WTC11 (cell line): ENCODE measurements at regions not wholly inside any gene's neighbourhood (a gene's known extent, or its start where the extent isn't known, plus 50 kb on each side); places are given as distances from the start of the nearest gene placed in this dataset.

Experiments
- ATAC-seq: fragments of 200-7000 bp; cut with Tn5 transposase; 2 replicates; pipeline ENCODE4 v1.10.0; 2021; ENCODE audit warnings: mild to moderate bottlenecking, moderate library complexity
- CTCF ChIA-PET: fragments of 300-600 bp; sonication (Branson Sonifier 250); formaldehyde crosslinking; loops from one replicate; lab custom pipeline; 2021; ENCODE audit warnings: antibody characterized with exemption; lab: Charles Lee
- POLR2A ChIA-PET: fragments of 350-600 bp; sonication (Branson Sonifier 250); formaldehyde crosslinking; loops from one replicate; lab custom pipeline; 2021; ENCODE audit warnings: antibody characterized with exemption; lab: Charles Lee
- DNase-seq: peaks from one replicate; pipeline ENCODE4 v3.0.0; 2021; ENCODE audit warnings: low spot score
- H3K27ac Mint-ChIP-seq: 2 replicates; pipeline ENCODE4 v1.8.0; 2021; ENCODE audit warnings: mixed read lengths
- H3K27me3 Mint-ChIP-seq: 2 replicates; pipeline ENCODE4 v1.8.0; 2021; ENCODE audit warnings: low read depth, mild to moderate bottlenecking, moderate library complexity, mixed read lengths
- H3K36me3 Mint-ChIP-seq: 2 replicates; pipeline ENCODE4 v1.8.0; 2021; ENCODE audit warnings: mixed read lengths
- H3K4me1 Mint-ChIP-seq: 2 replicates; pipeline ENCODE4 v1.8.0; 2022; ENCODE audit warnings: mixed read lengths
- H3K4me3 Mint-ChIP-seq: 2 replicates; pipeline ENCODE4 v1.8.0; 2021; ENCODE audit warnings: mild to moderate bottlenecking, moderate library complexity, mixed read lengths
- H3K9me3 Mint-ChIP-seq: 2 replicates; pipeline ENCODE4 v1.8.0; 2021; ENCODE audit warnings: mixed read lengths
- AFF4 ChIP-seq: sonication (generic); formaldehyde crosslinking; IDR thresholded peaks from 2 replicates; pipeline ENCODE4 v1.8.1; 2023; ENCODE audit warnings: mild to moderate bottlenecking, missing genetic modification reagents, borderline replicate concordance
- CDX4 ChIP-seq: fragments of 250-450 bp; sonication (Bioruptor Pico); IDR thresholded peaks from 2 replicates; pipeline ENCODE4 v1.9.0; 2021; ENCODE audit warnings: moderate library complexity, mild to moderate bottlenecking, inconsistent platforms, borderline replicate concordance
- EMX1 ChIP-seq: fragments of 250-450 bp; sonication (Bioruptor Pico); IDR thresholded peaks from 2 replicates; pipeline ENCODE4 v1.8.0; 2021; ENCODE audit warnings: mild to moderate bottlenecking
- IRF2 ChIP-seq: sonication (generic); formaldehyde crosslinking; IDR thresholded peaks from 2 replicates; pipeline ENCODE4 v1.8.0; 2022; ENCODE audit warnings: low read depth, missing genetic modification reagents, borderline replicate concordance
- MXD4 ChIP-seq: fragments of 250-450 bp; sonication (Bioruptor Pico); IDR thresholded peaks from 2 replicates; pipeline ENCODE4 v1.8.0; 2021; ENCODE audit warnings: mild to moderate bottlenecking, moderate library complexity, borderline replicate concordance
- MYBL2 ChIP-seq: sonication (generic); formaldehyde crosslinking; IDR thresholded peaks from 2 replicates; pipeline ENCODE4 v1.8.1; 2023; ENCODE audit warnings: mild to moderate bottlenecking, moderate library complexity, missing genetic modification reagents
- NFATC4 ChIP-seq: fragments of 250-450 bp; sonication (Bioruptor Pico); IDR thresholded peaks from 2 replicates; pipeline ENCODE4 v1.9.0; 2021; ENCODE audit warnings: mild to moderate bottlenecking
- NFE2L1 ChIP-seq: sonication (generic); formaldehyde crosslinking; IDR thresholded peaks from 2 replicates; pipeline ENCODE4 v1.8.1; 2023; ENCODE audit warnings: missing genetic modification reagents
- SMAD3 ChIP-seq: sonication (generic); formaldehyde crosslinking; IDR thresholded peaks from 2 replicates; pipeline ENCODE4 v1.8.0; 2022; ENCODE audit warnings: missing genetic modification reagents, mild to moderate bottlenecking, borderline replicate concordance
- TEAD4 ChIP-seq: sonication (generic); formaldehyde crosslinking; IDR thresholded peaks from 2 replicates; pipeline ENCODE4 v1.8.0; 2022; ENCODE audit warnings: mild to moderate bottlenecking, missing genetic modification reagents
- ZNF416 ChIP-seq: fragments of 250-450 bp; sonication (Bioruptor Pico); IDR thresholded peaks from 2 replicates; pipeline ENCODE4 v1.9.0; 2021; ENCODE audit warnings: mild to moderate bottlenecking, inconsistent platforms
- ZNF512 ChIP-seq: sonication (generic); formaldehyde crosslinking; IDR thresholded peaks from 2 replicates; pipeline ENCODE4 v1.8.1; 2022; ENCODE audit warnings: missing genetic modification reagents, borderline replicate concordance
- ZNF671 ChIP-seq: fragments of 250-450 bp; sonication (Bioruptor Pico); IDR thresholded peaks from 2 replicates; pipeline ENCODE4 v1.8.0; 2021; ENCODE audit warnings: mild to moderate bottlenecking
- TF ChIP-seq, protein P1 (sequence below): sonication (generic); formaldehyde crosslinking; IDR thresholded peaks from 2 replicates; pipeline ENCODE4 v1.8.1; 2023; ENCODE audit warnings: mild to moderate bottlenecking, missing genetic modification reagents
- TF ChIP-seq, protein P2 (sequence below): sonication (generic); formaldehyde crosslinking; IDR thresholded peaks from 2 replicates; pipeline ENCODE4 v1.8.1; 2023; ENCODE audit warnings: mild to moderate bottlenecking, missing genetic modification reagents, moderate library complexity
- TF ChIP-seq, protein P3 (sequence below): fragments of 200-600 bp; IDR thresholded peaks from 2 replicates; pipeline ENCODE4 v1.8.0; 2022; ENCODE audit warnings: antibody characterized with exemption

DNA sequence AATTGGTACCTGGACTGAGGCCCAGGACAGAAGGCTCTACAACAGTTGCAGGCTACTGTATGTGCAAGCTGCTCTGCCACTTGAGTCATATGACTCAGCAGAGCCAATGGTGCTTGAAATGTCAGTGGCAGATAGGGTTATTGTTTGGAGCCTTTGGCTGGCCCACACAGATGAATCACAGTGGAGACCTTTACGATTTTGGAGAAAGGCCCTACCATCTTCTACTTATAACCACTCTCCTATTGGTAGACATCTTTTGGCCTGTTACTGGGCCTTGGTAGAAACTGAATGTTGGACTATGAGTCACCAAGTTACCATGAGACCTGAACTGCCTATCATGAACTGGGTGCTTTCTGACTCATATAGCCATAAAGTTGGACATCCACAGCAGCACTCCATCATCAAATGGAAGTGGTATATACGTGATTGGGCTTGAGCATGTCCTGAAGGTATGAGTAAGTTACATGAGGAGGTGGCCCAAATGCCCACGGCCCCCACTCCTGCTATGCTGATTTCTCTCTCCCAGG is 88.9 kb upstream of the NRXN1 start:
- ChIA-PET CTCF (no interaction called here), POLR2A (no interaction called here)
- H3K36me3 Mint-ChIP-seq, result no peaks in the 10 kb centered on the region
- no peak overlapping the region for H3K27ac Mint-ChIP-seq
- H3K9me3 Mint-ChIP-seq, result peaks cover 19% of the 10 kb centered on the region
- H3K27me3 Mint-ChIP-seq, result no peaks in the 10 kb centered on the region
- TF ChIP-seq ZNF416 (CRISPR knock-in tag), result no peak
- TF ChIP-seq, protein P1, sequence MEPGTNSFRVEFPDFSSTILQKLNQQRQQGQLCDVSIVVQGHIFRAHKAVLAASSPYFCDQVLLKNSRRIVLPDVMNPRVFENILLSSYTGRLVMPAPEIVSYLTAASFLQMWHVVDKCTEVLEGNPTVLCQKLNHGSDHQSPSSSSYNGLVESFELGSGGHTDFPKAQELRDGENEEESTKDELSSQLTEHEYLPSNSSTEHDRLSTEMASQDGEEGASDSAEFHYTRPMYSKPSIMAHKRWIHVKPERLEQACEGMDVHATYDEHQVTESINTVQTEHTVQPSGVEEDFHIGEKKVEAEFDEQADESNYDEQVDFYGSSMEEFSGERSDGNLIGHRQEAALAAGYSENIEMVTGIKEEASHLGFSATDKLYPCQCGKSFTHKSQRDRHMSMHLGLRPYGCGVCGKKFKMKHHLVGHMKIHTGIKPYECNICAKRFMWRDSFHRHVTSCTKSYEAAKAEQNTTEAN (CRISPR knock-in tag), result no peak
- TF ChIP-seq NFE2L1 (CRISPR knock-in tag), result no peak
- no peak for TF ChIP-seq MYBL2 (CRISPR knock-in tag)
- no peak for TF ChIP-seq SMAD3 (CRISPR knock-in tag)
- TF ChIP-seq NFATC4 (CRISPR knock-in tag), result no peak
- TF ChIP-seq MXD4 (CRISPR knock-in tag), result no peak
- TF ChIP-seq, protein P2, sequence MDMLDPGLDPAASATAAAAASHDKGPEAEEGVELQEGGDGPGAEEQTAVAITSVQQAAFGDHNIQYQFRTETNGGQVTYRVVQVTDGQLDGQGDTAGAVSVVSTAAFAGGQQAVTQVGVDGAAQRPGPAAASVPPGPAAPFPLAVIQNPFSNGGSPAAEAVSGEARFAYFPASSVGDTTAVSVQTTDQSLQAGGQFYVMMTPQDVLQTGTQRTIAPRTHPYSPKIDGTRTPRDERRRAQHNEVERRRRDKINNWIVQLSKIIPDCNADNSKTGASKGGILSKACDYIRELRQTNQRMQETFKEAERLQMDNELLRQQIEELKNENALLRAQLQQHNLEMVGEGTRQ, result no peak
- TF ChIP-seq ZNF512 (CRISPR knock-in tag), result no peak
- no peak for TF ChIP-seq CDX4 (CRISPR knock-in tag)
- TF ChIP-seq, protein P3, sequence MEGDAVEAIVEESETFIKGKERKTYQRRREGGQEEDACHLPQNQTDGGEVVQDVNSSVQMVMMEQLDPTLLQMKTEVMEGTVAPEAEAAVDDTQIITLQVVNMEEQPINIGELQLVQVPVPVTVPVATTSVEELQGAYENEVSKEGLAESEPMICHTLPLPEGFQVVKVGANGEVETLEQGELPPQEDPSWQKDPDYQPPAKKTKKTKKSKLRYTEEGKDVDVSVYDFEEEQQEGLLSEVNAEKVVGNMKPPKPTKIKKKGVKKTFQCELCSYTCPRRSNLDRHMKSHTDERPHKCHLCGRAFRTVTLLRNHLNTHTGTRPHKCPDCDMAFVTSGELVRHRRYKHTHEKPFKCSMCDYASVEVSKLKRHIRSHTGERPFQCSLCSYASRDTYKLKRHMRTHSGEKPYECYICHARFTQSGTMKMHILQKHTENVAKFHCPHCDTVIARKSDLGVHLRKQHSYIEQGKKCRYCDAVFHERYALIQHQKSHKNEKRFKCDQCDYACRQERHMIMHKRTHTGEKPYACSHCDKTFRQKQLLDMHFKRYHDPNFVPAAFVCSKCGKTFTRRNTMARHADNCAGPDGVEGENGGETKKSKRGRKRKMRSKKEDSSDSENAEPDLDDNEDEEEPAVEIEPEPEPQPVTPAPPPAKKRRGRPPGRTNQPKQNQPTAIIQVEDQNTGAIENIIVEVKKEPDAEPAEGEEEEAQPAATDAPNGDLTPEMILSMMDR, result no peak
- TF ChIP-seq IRF2 (CRISPR knock-in tag), result no peak
- TF ChIP-seq EMX1 (CRISPR knock-in tag), result no peak
- TF ChIP-seq AFF4, result no peak
- DNase-seq (no peak), ATAC-seq (no peak)
- H3K4me1 Mint-ChIP-seq, result no peaks in the 10 kb centered on the region
- H3K4me3 Mint-ChIP-seq, result no peak overlapping the region

GRCh38 chr2:51111532-51111931 is 79.6 kb upstream of the NRXN1 start:
- ChIA-PET POLR2A (no interaction called here), CTCF (interaction anchor here (0.7 kb wide), 1 partner anchor 1038 kb away, joined by 3 read pairs; no protein-coding TSS in a partner anchor)
- no peaks in the 10 kb centered on the region for H3K27me3 Mint-ChIP-seq
- no peak overlapping the region for H3K27ac Mint-ChIP-seq
- no peak overlapping the region for H3K4me3 Mint-ChIP-seq
- H3K36me3 Mint-ChIP-seq, result no peaks in the 10 kb centered on the region
- DNase-seq (no peak), ATAC-seq (no peak)
- H3K9me3 Mint-ChIP-seq, result no peaks in the 10 kb centered on the region
- no peak for TF ChIP-seq TEAD4 (CRISPR knock-in tag)
- no peak for TF ChIP-seq ZNF671 (CRISPR knock-in tag)
- peaks cover 46% of the 10 kb centered on the region for H3K4me1 Mint-ChIP-seq
